HG03442 (cell line): ENCODE measurements at regions not wholly inside any gene's neighbourhood (a gene's known extent, or its start where the extent isn't known, plus 50 kb on each side); places are given as distances from the start of the nearest gene placed in this dataset.
"Not testable (repeated sequence)": the region's sequence is repeated elsewhere in the genome, so short reads cannot be mapped to it uniquely, and the experiment has no call there.

Experiments used
- ATAC-seq: cut with Tn5 transposase; IDR thresholded peaks from one replicate; pipeline ENCODE4 v1.9.1; 2021; ENCODE audit warnings: mild to moderate bottlenecking, moderate library complexity; ENCODE audit not compliant: unreplicated experiment

DNA sequence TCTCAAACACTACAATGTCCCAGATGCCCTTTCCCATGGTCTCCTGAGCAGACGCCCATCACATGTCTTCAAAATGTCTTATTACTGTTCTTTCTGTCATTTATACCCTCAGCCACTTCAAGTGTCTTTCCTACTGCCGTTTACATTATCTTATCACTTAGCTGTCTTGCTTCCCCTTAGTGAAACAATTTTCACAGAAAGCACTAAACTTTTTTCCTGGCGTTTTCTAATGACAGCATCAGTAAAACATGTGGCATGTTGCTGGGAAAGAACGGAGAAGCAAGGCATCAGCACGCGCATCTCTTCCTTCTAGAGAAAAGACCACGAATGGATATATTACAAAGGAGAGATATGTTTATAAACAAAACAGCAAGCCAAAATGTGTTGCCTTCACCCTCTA is 189.7 kb upstream of the SLIT2 start:
- no peak for ATAC-seq

DNA sequence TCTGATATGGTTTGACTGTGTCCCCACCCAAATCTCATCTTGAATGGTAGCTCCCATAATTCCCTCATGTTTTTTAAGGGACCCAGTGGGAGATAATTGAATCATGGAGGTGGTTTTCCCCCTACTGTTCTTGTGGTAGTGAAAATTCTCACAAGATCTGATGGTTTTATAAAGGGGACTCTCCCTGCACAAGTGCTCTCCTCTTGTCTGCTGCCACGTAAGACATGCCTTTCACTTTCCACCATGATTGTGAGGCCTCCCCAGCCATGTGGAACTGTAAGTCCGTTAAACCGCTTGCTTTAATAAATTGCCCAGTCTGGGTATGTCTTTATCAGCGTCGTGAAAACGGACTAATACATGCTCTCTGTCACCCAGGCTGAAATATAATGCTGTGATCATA is 200.9 kb upstream of the SLIT2 start:
- no peak for ATAC-seq

GRCh38 chr4:20049889-20050288 is 201.8 kb upstream of the SLIT2 start:
- ATAC-seq = no peak

- ATAC-seq = no peak
These were observed 204.6 kb upstream of the SLIT2 start for GRCh38 chr4:20046931-20047677.

DNA sequence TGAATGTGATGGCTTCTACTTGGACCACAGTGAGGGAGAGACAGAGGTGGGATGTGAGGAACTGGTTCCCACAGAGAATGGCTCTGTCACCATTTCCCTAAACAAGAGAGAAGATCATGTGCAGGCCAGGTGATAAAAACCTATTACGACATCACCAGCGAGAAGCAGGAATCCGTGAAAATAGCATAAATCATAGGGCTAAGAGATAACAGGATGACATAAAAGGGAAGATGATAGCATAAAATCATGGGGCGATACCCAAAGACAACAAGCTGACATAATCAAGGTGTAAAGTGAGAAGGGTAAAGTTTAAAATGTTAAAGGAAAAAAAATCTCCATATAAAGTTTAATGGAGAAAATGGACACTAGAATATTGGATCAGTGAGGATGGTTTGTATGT is 205.5 kb upstream of the SLIT2 start:
- ATAC-seq = no peak

DNA sequence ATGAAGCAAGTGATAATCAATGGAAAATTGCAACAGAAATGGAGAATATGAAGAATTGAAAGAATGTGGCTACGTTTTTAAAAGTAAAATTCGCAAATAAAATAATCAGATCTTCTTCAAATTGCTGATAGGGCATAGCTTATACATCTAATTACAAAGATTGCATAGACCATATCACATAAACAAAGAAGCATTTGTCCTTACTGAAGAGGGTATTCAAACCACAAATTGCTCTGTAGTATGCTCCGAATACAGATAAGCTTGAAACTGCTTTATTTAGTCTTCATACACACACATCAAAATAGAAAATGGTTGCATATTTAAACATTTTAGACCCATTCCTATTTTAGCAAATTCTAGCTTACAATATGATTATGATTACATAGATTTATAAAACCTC is 206.7 kb upstream of the SLIT2 start:
- no peak for ATAC-seq

DNA sequence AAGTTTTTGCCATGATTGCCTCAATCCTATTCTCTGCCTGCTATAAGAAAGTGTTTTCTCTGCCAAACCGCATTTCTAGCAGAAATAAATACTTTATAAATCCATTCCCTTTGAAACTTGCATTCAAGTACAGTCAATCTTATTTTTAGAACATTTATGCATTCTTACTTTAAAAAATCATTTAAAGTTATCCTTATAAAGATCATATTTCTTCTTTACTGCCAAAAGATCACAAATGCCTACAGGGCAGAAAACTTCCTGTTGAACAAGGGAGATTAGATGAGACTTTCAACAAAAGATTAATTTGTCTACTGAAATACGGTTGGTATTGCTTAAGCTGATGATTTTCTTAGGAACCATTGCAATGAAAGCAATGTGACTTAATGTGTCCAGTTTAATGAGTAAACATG is 207.2 kb upstream of the SLIT2 start:
- ATAC-seq = no peak

- ATAC-seq = no peak
These were observed 207.7 kb upstream of the SLIT2 start for GRCh38 chr4:20043991-20044390.

GRCh38 chr4:20042769-20043168 is 208.9 kb upstream of the SLIT2 start:
- ATAC-seq = no peak

- no peak for ATAC-seq
These were observed 209.8 kb upstream of the SLIT2 start for GRCh38 chr4:20041839-20042407.

DNA sequence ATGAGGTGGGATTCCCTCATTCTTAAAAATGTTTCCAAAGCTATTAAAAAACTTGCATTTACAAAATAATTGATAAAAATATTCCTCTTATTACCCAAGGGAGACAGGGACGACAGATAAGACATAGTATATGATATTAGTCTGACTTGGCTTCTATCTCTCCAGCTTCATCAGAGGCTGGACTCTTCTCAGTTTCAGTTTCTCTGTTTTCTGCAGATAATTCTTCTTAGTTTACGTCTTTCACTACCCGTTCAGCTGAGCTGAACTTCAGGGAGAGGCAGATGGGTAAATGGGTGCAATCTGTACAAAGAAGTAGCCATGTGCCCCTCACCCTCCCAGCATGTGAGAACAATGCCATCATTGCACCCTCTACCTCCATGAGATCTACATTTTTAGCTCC is 214.0 kb upstream of the SLIT2 start:
- no peak for ATAC-seq

DNA sequence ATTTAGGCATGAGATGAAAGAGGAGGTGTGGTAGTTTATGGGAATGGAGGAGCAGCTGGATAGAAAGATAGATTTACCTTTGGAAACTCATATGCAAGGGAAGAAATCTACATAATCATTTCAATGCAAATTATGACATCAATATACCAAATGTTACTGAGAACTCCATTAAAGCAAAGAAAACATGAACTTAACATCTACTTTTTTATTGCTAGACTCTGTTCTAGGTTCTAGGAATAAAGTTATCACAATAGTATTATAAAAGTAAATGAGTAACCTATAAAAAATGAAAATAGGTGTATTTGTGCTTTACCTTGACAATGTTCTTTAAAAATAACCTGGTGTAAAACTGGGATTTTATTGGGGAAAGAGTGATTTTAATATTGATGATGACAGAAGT is 221.6 kb upstream of the SLIT2 start:
- ATAC-seq = no peak

GRCh38 chr4:20028645-20029044 is 223.1 kb upstream of the SLIT2 start:
- no peak for ATAC-seq

GRCh38 chr4:20026456-20026855 is 225.2 kb upstream of the SLIT2 start:
- no peak for ATAC-seq

DNA sequence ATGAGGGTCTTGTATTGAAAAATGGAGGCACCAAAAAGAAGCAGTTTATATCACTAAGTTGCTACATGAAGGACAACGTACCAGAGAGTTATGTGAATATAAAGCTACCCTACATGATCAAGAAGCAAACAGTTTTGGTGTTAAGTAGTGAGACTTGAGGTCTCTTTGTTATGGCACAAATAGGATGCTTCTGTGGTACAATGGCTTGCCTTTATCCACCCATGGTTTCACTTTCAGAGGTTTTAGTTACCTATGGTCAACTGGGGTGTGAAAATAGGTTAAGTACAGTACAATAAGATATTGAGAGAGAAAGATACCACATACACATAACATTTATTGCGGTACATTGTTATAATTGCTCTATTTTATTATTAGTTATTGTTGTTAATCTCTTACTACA is 229.2 kb upstream of the SLIT2 start:
- ATAC-seq = no peak

DNA sequence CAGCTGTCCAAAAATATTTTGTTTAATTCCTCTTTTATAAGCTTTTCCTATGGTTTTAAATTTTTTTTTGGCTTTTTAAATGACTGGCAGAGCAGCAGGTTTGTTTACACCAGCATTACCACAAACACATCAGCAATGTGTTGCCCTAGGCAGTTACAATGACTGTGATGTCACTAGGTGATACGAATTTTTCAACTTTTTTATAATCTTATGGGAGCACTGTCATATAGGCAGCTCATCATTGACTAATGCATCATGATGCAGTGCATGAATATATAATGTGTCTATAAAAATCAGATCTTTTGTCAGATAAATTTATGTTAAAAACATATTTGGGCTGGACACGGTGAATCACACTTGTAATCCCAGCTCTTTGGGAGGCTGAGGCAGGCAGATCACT is 231.6 kb upstream of the SLIT2 start:
- no peak for ATAC-seq

DNA sequence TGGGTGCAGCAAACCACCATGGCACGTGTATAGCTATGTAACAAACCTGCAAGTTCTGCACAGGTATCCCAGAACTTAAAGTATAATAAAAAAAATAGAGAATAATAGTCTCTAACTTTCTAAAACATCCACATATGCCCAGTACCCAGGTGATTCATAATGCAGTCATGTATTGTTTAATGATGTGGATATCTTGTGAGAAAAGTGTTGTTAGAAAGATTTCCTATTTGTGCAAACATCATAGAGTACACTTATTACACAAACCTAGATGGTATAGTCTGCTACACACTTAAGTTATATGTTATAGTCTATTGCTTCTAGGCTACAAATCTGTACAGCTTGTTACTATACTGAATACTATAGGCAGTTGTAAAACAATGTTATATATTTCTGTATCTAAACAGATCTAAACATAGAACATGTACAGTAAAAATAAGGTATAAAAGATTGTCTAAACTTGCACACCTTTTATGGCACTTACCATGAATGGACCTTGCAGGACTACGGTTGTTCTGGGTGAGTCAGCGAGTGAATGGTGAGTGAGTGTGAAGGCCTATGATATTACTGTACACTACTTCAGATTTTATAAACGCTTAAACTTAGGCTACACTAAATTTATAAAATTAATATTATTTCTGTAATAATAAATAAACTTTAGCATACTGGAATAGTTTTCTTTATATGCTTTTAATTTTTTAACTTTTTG is 232.2 kb upstream of the SLIT2 start:
- ATAC-seq = no peak

- no peak for ATAC-seq
These were observed 234.0 kb upstream of the SLIT2 start for GRCh38 chr4:20017777-20018115.

- no peak for ATAC-seq
These were observed 234.5 kb upstream of the SLIT2 start for GRCh38 chr4:20017070-20017776.

DNA sequence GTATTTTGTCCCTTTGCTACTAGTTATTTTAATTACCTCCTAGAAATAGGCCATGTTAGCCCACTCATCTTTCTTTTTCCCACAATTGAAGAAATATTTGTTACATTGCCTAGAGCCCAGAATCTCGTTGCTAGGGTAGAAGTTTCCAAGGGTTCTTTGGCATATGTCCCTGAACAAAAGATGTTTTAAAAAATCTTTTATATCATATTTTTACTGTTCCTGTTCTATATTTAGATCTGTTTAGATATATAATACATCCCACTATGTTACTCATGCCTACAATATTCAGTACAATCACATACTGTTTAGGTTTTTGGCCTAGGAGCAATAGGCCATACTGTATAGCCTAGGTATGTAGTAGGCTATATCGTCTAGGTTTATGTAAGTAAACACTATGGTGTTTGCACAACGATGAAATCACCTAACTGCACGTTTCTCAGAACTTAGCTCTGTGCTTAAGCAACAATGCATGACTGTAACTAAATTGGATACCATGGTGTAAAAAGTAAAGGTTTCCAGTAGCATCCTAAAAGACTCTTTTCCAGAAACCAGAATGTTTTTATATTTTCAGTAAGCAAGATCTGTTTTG is 236.0 kb upstream of the SLIT2 start:
- no peak for ATAC-seq

DNA sequence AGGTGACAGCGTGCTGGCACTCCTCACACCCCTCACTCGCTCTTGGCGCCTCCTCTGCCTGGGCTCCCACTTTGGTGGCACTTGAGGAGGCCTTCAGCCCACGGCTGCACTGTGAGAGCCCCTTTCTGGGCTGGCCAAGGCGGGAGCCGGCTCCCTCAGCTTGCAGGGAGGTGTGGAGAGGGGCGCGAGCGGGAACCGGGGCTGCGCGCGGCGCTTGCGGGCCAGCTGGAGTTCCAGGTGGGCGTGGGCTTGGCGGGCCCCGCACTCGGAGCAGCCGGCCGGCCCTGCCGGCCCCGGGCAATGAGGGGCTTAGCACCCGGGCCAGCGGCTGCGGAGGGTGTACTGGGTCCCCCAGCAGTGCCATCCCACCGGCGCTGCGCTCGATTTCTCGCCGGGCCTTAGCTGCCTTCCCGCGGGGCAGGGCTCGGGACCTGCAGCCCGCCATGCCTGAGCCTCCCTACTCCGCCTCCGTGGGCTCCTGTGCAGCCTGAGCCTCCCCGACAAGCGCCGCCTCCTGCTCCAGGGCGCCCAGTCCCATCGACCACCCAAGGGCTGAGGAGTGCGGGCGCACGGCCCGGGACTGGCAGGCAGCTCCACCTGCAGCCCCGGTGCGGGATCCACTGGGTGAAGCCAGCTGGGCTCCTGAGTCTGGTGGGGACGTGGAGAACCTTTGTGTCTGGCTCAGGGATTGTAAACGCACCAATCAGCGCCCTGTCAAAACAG is 247.7 kb upstream of the SLIT2 start:
- ATAC-seq = not testable (repeated sequence)
